Prostate gland (tissue), 2 donors: ENCODE measurements at regions not wholly inside any gene's neighbourhood (a gene's known extent, or its start where the extent isn't known, plus 50 kb on each side); places are given as distances from the start of the nearest gene placed in this dataset.

Experiments
- POLR2A ChIP-seq: fragments of 450-650 bp; IDR thresholded peaks from one replicate; pipeline ENCODE4 v1.6.1; 2016; ENCODE audit warnings: antibody characterized with exemption, mild to moderate bottlenecking
- POLR2AphosphoS5 ChIP-seq: sonication (generic); formaldehyde crosslinking; IDR thresholded peaks from one replicate; pipeline ENCODE4 v1.6.1; 2017; ENCODE audit warnings: antibody characterized with exemption
- TF ChIP-seq, protein P1 (sequence below), 4 experiments: fragments of 200-600 bp in 2 of 4; fragments of 450-650 bp in 2 of 4; sonication (generic) in 2 of 4; IDR thresholded peaks; 1 replicate in 3 of 4; 2 replicates in 1 of 4; pipeline ENCODE4 v1.5.1; 2016 to 2019; ENCODE audit warnings: antibody characterized with exemption in 4 of 4, mild to moderate bottlenecking in 2 of 4, moderate library complexity in 2 of 4

GRCh38 chr21:20572582-20572981 is 425.6 kb upstream of the NCAM2 start:
- TF ChIP-seq, protein P1, sequence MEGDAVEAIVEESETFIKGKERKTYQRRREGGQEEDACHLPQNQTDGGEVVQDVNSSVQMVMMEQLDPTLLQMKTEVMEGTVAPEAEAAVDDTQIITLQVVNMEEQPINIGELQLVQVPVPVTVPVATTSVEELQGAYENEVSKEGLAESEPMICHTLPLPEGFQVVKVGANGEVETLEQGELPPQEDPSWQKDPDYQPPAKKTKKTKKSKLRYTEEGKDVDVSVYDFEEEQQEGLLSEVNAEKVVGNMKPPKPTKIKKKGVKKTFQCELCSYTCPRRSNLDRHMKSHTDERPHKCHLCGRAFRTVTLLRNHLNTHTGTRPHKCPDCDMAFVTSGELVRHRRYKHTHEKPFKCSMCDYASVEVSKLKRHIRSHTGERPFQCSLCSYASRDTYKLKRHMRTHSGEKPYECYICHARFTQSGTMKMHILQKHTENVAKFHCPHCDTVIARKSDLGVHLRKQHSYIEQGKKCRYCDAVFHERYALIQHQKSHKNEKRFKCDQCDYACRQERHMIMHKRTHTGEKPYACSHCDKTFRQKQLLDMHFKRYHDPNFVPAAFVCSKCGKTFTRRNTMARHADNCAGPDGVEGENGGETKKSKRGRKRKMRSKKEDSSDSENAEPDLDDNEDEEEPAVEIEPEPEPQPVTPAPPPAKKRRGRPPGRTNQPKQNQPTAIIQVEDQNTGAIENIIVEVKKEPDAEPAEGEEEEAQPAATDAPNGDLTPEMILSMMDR (IDR thresholded peaks at IDR 0.05) = no peak
- TF ChIP-seq POLR2A (no peak), POLR2AphosphoS5 (no peak)
